ENCODE measurements at regions not wholly inside any gene's neighbourhood (a gene's known extent, or its start where the extent isn't known, plus 50 kb on each side); places are given as distances from the start of the nearest gene placed in this dataset.

DNA sequence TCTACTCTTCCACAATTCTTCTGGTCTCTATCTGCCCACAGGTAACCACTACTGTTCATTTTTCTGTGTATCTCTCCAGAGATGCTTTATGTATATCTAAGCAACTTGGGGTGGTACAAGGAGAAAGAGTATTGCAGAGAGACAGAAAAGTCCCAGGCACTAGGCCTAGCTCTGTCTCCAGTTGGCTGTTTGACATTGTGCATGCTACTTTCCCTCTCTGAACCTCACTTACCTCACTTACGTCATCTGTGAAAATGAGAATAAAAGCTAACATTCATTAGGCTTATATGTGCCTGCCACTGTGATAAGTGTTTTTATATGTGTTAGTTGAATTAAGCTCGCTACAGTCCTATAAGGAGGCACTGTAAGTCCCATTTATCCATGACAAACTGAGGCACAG lies 76.7 kb upstream of the RNU6-1 start:
- Mint-ChIP-seq H3K27ac (no peak overlapping the region), H3K4me3 (no peak overlapping the region), H3K4me1 (peaks cover 35 to 41% of the 10 kb centered on the region in 2 experiments), H3K36me3 (ENCODE audit: insufficient read depth in 1 of 3, low read depth in 3 of 3) (peaks cover 0 to 2% (median 0%) of the 10 kb centered on the region in 3 experiments; a peak in 2 of 7 replicates), H3K27me3 (ENCODE audit: low read depth) (no peaks in the 10 kb centered on the region), H3K9me3 (peaks cover 2% of the 10 kb centered on the region in 2 experiments; a peak in 3 of 5 replicates)
- Histone ChIP-seq H3K14ac (ENCODE audit: insufficient read depth, low read length) (no peak overlapping the region), H4K5ac (ENCODE audit: insufficient read length, low read depth, low read length) (no peak overlapping the region), H2BK20ac (ENCODE audit: low read depth, low read length, poor library complexity, severe bottlenecking) (no peak overlapping the region), H2BK12ac (ENCODE audit: insufficient read length, low read depth, low read length) (no peak overlapping the region), H3K23ac (ENCODE audit: insufficient read length, low read depth, low read length) (no peak overlapping the region), H3K4ac (ENCODE audit: low read depth, low read length) (no peak overlapping the region), H4K20me1 (ENCODE audit: control insufficient read depth, insufficient read depth, insufficient read length) (no peaks in the 10 kb centered on the region), H3T11ph (ENCODE audit: low read length) (no peak overlapping the region), H3K4me1 (ENCODE audit: insufficient read depth, low read length) (peaks cover 7% of the 10 kb centered on the region; the same call in 1 of the 2 replicates), H4K8ac (replicated peaks; ENCODE audit: insufficient read length, low read depth, low read length) (no peak overlapping the region), H3K4me2 (ENCODE audit: insufficient read depth, insufficient read length, low read length) (no peak overlapping the region), H3K56ac (ENCODE audit: insufficient read length, low read depth, low read length) (no peak overlapping the region), H2BK120ac (ENCODE audit: low read depth, low read length, poor library complexity, severe bottlenecking) (no peak overlapping the region), H3K23me2 (ENCODE audit: insufficient read length, low read depth, low read length, poor library complexity, severe bottlenecking) (peaks cover 4% of the 10 kb centered on the region), H3K18ac (ENCODE audit: insufficient read length, low read depth, low read length) (no peak overlapping the region), H4K91ac (ENCODE audit: insufficient read length, low read depth, low read length) (no peak overlapping the region), H3K79me2 (ENCODE audit: insufficient read depth, low read length) (no peaks in the 10 kb centered on the region), H3K79me1 (ENCODE audit: insufficient read depth, low read depth, low read length, poor library complexity, severe bottlenecking) (no peaks in the 10 kb centered on the region), H3K9me3 (ENCODE audit: control insufficient read depth, low read depth, low read length) (no peaks in the 10 kb centered on the region), H3K27ac (ENCODE audit: insufficient read length, low read depth, low read length) (no peak overlapping the region), H2BK5ac (ENCODE audit: insufficient read length, low read length) (no peak overlapping the region), H2AFZ (ENCODE audit: low read length) (no peak overlapping the region), H2AK5ac (ENCODE audit: insufficient read length, low read length) (no peak overlapping the region), H2BK15ac (ENCODE audit: low read depth, low read length) (no peak overlapping the region), H3K27me3 (ENCODE audit: insufficient read depth, low read length) (no peaks in the 10 kb centered on the region), H3K9ac (ENCODE audit: extremely low read depth, insufficient read length, low read length) (no peak overlapping the region)
- DNase-seq, result no peak
- WGBS (ENCODE audit: extremely low coverage, insufficient read length, low lambda C conversion rate), result no CpG with 5 or more reads among the region's 2 CpGs
- TF ChIP-seq, protein P1, sequence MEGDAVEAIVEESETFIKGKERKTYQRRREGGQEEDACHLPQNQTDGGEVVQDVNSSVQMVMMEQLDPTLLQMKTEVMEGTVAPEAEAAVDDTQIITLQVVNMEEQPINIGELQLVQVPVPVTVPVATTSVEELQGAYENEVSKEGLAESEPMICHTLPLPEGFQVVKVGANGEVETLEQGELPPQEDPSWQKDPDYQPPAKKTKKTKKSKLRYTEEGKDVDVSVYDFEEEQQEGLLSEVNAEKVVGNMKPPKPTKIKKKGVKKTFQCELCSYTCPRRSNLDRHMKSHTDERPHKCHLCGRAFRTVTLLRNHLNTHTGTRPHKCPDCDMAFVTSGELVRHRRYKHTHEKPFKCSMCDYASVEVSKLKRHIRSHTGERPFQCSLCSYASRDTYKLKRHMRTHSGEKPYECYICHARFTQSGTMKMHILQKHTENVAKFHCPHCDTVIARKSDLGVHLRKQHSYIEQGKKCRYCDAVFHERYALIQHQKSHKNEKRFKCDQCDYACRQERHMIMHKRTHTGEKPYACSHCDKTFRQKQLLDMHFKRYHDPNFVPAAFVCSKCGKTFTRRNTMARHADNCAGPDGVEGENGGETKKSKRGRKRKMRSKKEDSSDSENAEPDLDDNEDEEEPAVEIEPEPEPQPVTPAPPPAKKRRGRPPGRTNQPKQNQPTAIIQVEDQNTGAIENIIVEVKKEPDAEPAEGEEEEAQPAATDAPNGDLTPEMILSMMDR (conservative IDR thresholded peaks at IDR 0.05), result no peak
